Glutamatergic neuron (in vitro differentiated cells): ENCODE measurements at regions not wholly inside any gene's neighbourhood (a gene's known extent, or its start where the extent isn't known, plus 50 kb on each side); places are given as distances from the start of the nearest gene placed in this dataset.

ENCODE experiments used
- DNase-seq: peaks from one replicate; pipeline ENCODE4 v3.0.0; 2022
- H3K27ac Mint-ChIP-seq: one replicate; pipeline ENCODE4 v1.8.0; 2020; ENCODE audit warnings: mild to moderate bottlenecking, mixed read lengths, inconsistent platforms; ENCODE audit not compliant: unreplicated experiment
- H3K27me3 Mint-ChIP-seq: one replicate; pipeline ENCODE4 v1.8.0; 2020; ENCODE audit warnings: mild to moderate bottlenecking, moderate library complexity, mixed read lengths, inconsistent platforms; ENCODE audit not compliant: unreplicated experiment
- H3K36me3 Mint-ChIP-seq: one replicate; pipeline ENCODE4 v1.8.0; 2020; ENCODE audit warnings: mild to moderate bottlenecking, mixed read lengths, inconsistent platforms; ENCODE audit not compliant: unreplicated experiment
- H3K4me1 Mint-ChIP-seq: one replicate; pipeline ENCODE4 v1.8.0; 2020; ENCODE audit warnings: mild to moderate bottlenecking, low read depth, mixed read lengths, inconsistent platforms; ENCODE audit not compliant: unreplicated experiment
- H3K4me3 Mint-ChIP-seq: one replicate; pipeline ENCODE4 v1.8.0; 2020; ENCODE audit warnings: mild to moderate bottlenecking, mixed read lengths, inconsistent platforms; ENCODE audit not compliant: unreplicated experiment
- H3K9me3 Mint-ChIP-seq: one replicate; pipeline ENCODE4 v1.8.0; 2020; ENCODE audit warnings: mild to moderate bottlenecking, moderate library complexity, mixed read lengths, inconsistent platforms; ENCODE audit not compliant: unreplicated experiment
- CTCF ChIP-seq: fragments of 200-600 bp; sonication (generic); IDR thresholded peaks from one replicate; pipeline ENCODE4 v1.5.0; 2021; ENCODE audit not compliant: partially characterized antibody, unreplicated experiment

GRCh38 chr4:122015203-122015602 lies 63.3 kb upstream of the TRPC3 start:
- no peaks in the 10 kb centered on the region for H3K9me3 Mint-ChIP-seq
- no peaks in the 10 kb centered on the region for H3K27me3 Mint-ChIP-seq
- H3K4me3 Mint-ChIP-seq = no peak overlapping the region
- TF ChIP-seq CTCF = no peak
- H3K27ac Mint-ChIP-seq = no peak overlapping the region
- no peaks in the 10 kb centered on the region for H3K36me3 Mint-ChIP-seq
- no peak for DNase-seq
- peaks cover 3% of the 10 kb centered on the region for H3K4me1 Mint-ChIP-seq

- Mint-ChIP-seq H3K4me3 (no peak overlapping the region), H3K27me3 (no peaks in the 10 kb centered on the region), H3K4me1 (peaks cover 3% of the 10 kb centered on the region), H3K9me3 (no peaks in the 10 kb centered on the region), H3K36me3 (no peaks in the 10 kb centered on the region), H3K27ac (no peak overlapping the region)
- no peak for TF ChIP-seq CTCF
- DNase-seq = no peak
Measured at GRCh38 chr4:122012735-122013134, 60.9 kb upstream of the TRPC3 start.

- H3K4me3 Mint-ChIP-seq = no peak overlapping the region
- no peak overlapping the region for H3K27ac Mint-ChIP-seq
- DNase-seq = no peak
- no peaks in the 10 kb centered on the region for H3K27me3 Mint-ChIP-seq
- H3K9me3 Mint-ChIP-seq = no peaks in the 10 kb centered on the region
- no peaks in the 10 kb centered on the region for H3K4me1 Mint-ChIP-seq
- no peaks in the 10 kb centered on the region for H3K36me3 Mint-ChIP-seq
- no peak for TF ChIP-seq CTCF
Measured at GRCh38 chr4:122010610-122011009, 58.8 kb upstream of the TRPC3 start.

- H3K4me3 Mint-ChIP-seq = no peak overlapping the region
- no peak for TF ChIP-seq CTCF
- H3K9me3 Mint-ChIP-seq = no peaks in the 10 kb centered on the region
- DNase-seq = no peak
- no peaks in the 10 kb centered on the region for H3K36me3 Mint-ChIP-seq
- H3K4me1 Mint-ChIP-seq = no peaks in the 10 kb centered on the region
- no peak overlapping the region for H3K27ac Mint-ChIP-seq
- H3K27me3 Mint-ChIP-seq = no peaks in the 10 kb centered on the region
Measured at GRCh38 chr4:122009524-122009923, 57.7 kb upstream of the TRPC3 start.

GRCh38 chr4:122007016-122007415 lies 55.2 kb upstream of the TRPC3 start:
- Mint-ChIP-seq H3K36me3 (no peaks in the 10 kb centered on the region), H3K27me3 (peaks cover 5% of the 10 kb centered on the region), H3K4me1 (no peaks in the 10 kb centered on the region), H3K4me3 (no peak overlapping the region), H3K9me3 (no peaks in the 10 kb centered on the region), H3K27ac (no peak overlapping the region)
- no peak for TF ChIP-seq CTCF
- no peak for DNase-seq
